OCI-LY1 (cell line): ENCODE measurements at regions not wholly inside any gene's neighbourhood (a gene's known extent, or its start where the extent isn't known, plus 50 kb on each side); places are given as distances from the start of the nearest gene placed in this dataset.

Experiments used
- H2AFZ ChIP-seq: fragments of 200-600 bp; sonication (generic), shearing (Covaris generic); 2 replicates; pipeline ENCODE4 v1.6.0; 2014; ENCODE audit warnings: antibody characterized with exemption, mild to moderate bottlenecking, low read length
- H3F3A ChIP-seq: fragments of 200-600 bp; sonication (generic), shearing (Covaris generic); 2 replicates; pipeline ENCODE4 v1.6.0; 2014; ENCODE audit warnings: mild to moderate bottlenecking, antibody characterized with exemption, low read length, moderate library complexity; ENCODE audit not compliant: insufficient read depth
- H3K27ac ChIP-seq: fragments of 200-600 bp; sonication (generic); 2 replicates; pipeline ENCODE4 v1.5.1; 2014; ENCODE audit warnings: low read length, mixed run types, mild to moderate bottlenecking, low read depth; ENCODE audit not compliant: poor library complexity, severe bottlenecking
- H3K27me3 ChIP-seq: fragments of 200-600 bp; sonication (generic); 2 replicates; pipeline ENCODE4 v1.6.0; 2014; ENCODE audit warnings: antibody characterized with exemption, mild to moderate bottlenecking, low read length, moderate library complexity; ENCODE audit not compliant: insufficient read depth
- H3K36me3 ChIP-seq: fragments of 200-600 bp; sonication (generic); 2 replicates; pipeline ENCODE4 v1.6.1; 2014; ENCODE audit warnings: mild to moderate bottlenecking, antibody characterized with exemption, low read length, moderate library complexity, mixed read lengths; ENCODE audit not compliant: insufficient read depth
- H3K4me1 ChIP-seq: fragments of 200-600 bp; sonication (generic); 2 replicates; pipeline ENCODE4 v1.5.1; 2014; ENCODE audit warnings: mild to moderate bottlenecking, low read length, moderate library complexity; ENCODE audit not compliant: insufficient read depth, severe bottlenecking
- H3K4me2 ChIP-seq: fragments of 200-600 bp; sonication (generic), shearing (Covaris generic); 2 replicates; pipeline ENCODE4 v1.6.1; 2014; ENCODE audit warnings: low read length
- H3K4me3 ChIP-seq: fragments of 200-600 bp; sonication (generic); 2 replicates; pipeline ENCODE4 v1.5.1; 2014; ENCODE audit warnings: low read length, low read depth, mild to moderate bottlenecking, mixed read lengths; ENCODE audit not compliant: poor library complexity, severe bottlenecking
- H3K79me2 ChIP-seq: fragments of 200-600 bp; shearing (Covaris generic); 2 replicates; pipeline ENCODE4 v1.6.1; 2016; ENCODE audit warnings: mixed run types, low read length, mixed read lengths; ENCODE audit not compliant: insufficient read depth
- H3K9ac ChIP-seq: fragments of 200-600 bp; sonication (generic), shearing (Covaris generic); 2 replicates; pipeline ENCODE4 v1.6.1; 2014; ENCODE audit warnings: mild to moderate bottlenecking, low read length, mixed read lengths
- H3K9me2 ChIP-seq: fragments of 200-600 bp; sonication (generic), shearing (Covaris generic); 2 replicates; pipeline ENCODE4 v1.6.1; 2014; ENCODE audit warnings: low read depth, mild to moderate bottlenecking, low read length, mixed read lengths
- H3K9me3 ChIP-seq: fragments of 200-600 bp; shearing (Covaris generic); 2 replicates; pipeline ENCODE4 v1.6.1; 2014; ENCODE audit warnings: low read length, mixed read lengths
- H4K20me1 ChIP-seq: fragments of 200-600 bp; sonication (generic), shearing (Covaris generic); 2 replicates; pipeline ENCODE4 v1.6.0; 2016; ENCODE audit warnings: mild to moderate bottlenecking, low read length; ENCODE audit not compliant: insufficient read depth
- CTCF ChIP-seq: fragments of 200-600 bp; sonication (generic), shearing (Covaris generic); IDR thresholded peaks from 2 replicates; pipeline ENCODE4 v1.5.1; 2017; ENCODE audit warnings: mild to moderate bottlenecking, antibody characterized with exemption, low read length, moderate library complexity, mixed read lengths
- EZH2 ChIP-seq: fragments of 200-600 bp; sonication (generic), shearing (Covaris generic); IDR thresholded peaks from 2 replicates; pipeline ENCODE4 v1.8.0; 2017; ENCODE audit warnings: borderline replicate concordance, mixed run types, mild to moderate bottlenecking, antibody characterized with exemption, low read length, moderate library complexity, mixed read lengths

DNA sequence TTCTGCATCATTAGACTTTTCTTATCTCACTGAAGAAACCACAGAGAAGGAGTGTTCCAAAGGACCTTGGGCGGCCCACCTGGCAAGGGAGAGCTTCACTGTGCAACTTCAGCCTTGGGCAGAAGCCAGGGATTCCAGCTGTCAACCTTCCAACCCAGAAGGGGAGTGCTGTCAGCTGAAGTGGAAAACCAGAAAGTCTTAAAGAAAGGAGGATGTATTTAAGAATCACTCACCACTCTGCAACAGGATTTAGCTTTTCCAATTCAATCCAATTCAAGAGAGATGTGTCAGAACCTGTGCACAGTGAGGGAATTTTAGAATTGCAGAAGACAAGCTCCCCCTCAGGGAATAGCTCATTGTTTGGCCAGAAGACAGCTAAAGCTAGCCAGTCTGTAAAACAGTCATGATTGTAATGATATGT is 553.7 kb downstream of the CD83 start:
- Histone ChIP-seq H3K4me1 (peaks cover 2% of the 10 kb centered on the region), H3K79me2 (no peaks in the 10 kb centered on the region), H3K27me3 (no peaks in the 10 kb centered on the region), H3K36me3 (no peaks in the 10 kb centered on the region), H3K4me3 (no peak overlapping the region), H3K4me2 (no peak overlapping the region), H2AFZ (no peak overlapping the region), H3K9ac (no peak overlapping the region), H4K20me1 (no peaks in the 10 kb centered on the region), H3K9me3 (no peaks in the 10 kb centered on the region), H3K9me2 (no peaks in the 10 kb centered on the region), H3K27ac (no peak overlapping the region), H3F3A (no peaks in the 10 kb centered on the region)
- TF ChIP-seq EZH2: no peak
- no peak for TF ChIP-seq CTCF

- Histone ChIP-seq H3K36me3 (no peaks in the 10 kb centered on the region), H3K27ac (no peak overlapping the region), H3K79me2 (no peaks in the 10 kb centered on the region), H3K9me3 (no peaks in the 10 kb centered on the region), H4K20me1 (no peaks in the 10 kb centered on the region), H3K9ac (no peak overlapping the region), H3F3A (no peaks in the 10 kb centered on the region), H3K9me2 (no peaks in the 10 kb centered on the region), H3K4me3 (no peak overlapping the region), H3K4me1 (no peaks in the 10 kb centered on the region), H2AFZ (no peak overlapping the region), H3K27me3 (no peaks in the 10 kb centered on the region), H3K4me2 (no peak overlapping the region)
- no peak for TF ChIP-seq CTCF
- no peak for TF ChIP-seq EZH2
Measured at GRCh38 chr6:14671937-14672336, 554.4 kb downstream of the CD83 start.

DNA sequence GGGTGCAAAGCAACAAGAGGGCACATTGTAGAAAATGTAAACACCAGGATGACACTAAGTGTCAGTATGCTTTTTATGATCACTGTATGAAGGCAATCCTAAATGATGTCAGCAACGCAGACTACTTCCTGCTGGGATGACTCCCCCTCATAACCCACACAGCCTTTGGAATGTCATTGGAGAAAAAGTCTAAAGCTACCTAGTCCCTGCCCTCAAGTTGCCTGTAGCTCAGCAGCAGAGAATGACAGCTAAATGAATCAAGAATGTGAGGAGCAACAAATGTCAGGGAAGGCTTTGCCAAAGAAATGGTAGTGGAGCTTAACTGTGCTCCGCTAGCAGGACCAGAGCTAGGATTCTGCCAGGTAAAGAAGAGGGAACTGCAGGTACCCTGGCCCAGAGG is 555.6 kb downstream of the CD83 start:
- Histone ChIP-seq H2AFZ (no peak overlapping the region), H3K4me3 (no peak overlapping the region), H3K9me2 (no peaks in the 10 kb centered on the region), H3K4me2 (no peak overlapping the region), H3K36me3 (no peaks in the 10 kb centered on the region), H3K79me2 (no peaks in the 10 kb centered on the region), H3K9me3 (no peaks in the 10 kb centered on the region), H3K9ac (no peak overlapping the region), H3K27ac (no peak overlapping the region), H4K20me1 (no peaks in the 10 kb centered on the region), H3K4me1 (no peaks in the 10 kb centered on the region), H3K27me3 (no peaks in the 10 kb centered on the region), H3F3A (no peaks in the 10 kb centered on the region)
- TF ChIP-seq CTCF (no peak), EZH2 (no peak)
